Panc1 (cell line): ENCODE measurements at regions not wholly inside any gene's neighbourhood (a gene's known extent, or its start where the extent isn't known, plus 50 kb on each side); places are given as distances from the start of the nearest gene placed in this dataset.

Experiments
- ATAC-seq: fragments of 200-7000 bp; cut with Tn5 transposase; 2 replicates; pipeline ENCODE4 v1.9.1; 2020; ENCODE audit warnings: mild to moderate bottlenecking, moderate library complexity
- BruUV-seq: library from RNA; stranded (reverse); fragments of 400-500 nt; replicated peaks from 2 replicates; lab custom pipeline; 2021; lab: Mats Ljungman, UMichigan
- CTCF ChIA-PET: fragments of 300-600 bp; sonication (Branson Sonifier 250); formaldehyde crosslinking; loops from one replicate; lab custom pipeline; 2022; ENCODE audit warnings: antibody characterized with exemption; lab: Charles Lee
- POLR2A ChIA-PET: fragments of 300-600 bp; sonication (Branson Sonifier 250); formaldehyde crosslinking; loops from one replicate; lab custom pipeline; 2022; ENCODE audit warnings: antibody characterized with exemption; lab: Charles Lee
- DNase-seq: peaks from one replicate; pipeline ENCODE4 v3.0.0-alpha.2; 2010; ENCODE audit warnings: low read depth, low spot score
- H3K27ac ChIP-seq: 2 replicates; pipeline ENCODE4 v1.5.1; 2011; ENCODE audit warnings: mild to moderate bottlenecking, low read length, inconsistent platforms
- H3K27me3 ChIP-seq: fragments of 200-500 bp; sonication (Bioruptor generic); 2 replicates; pipeline ENCODE4 v1.6.0; 2014; ENCODE audit warnings: low read length, inconsistent platforms; ENCODE audit not compliant: control insufficient read depth, insufficient read depth
- H3K36me3 ChIP-seq: fragments of 200-500 bp; sonication (Bioruptor generic); 2 replicates; pipeline ENCODE4 v1.5.1; 2014; ENCODE audit warnings: inconsistent platforms, mild to moderate bottlenecking, low read length, moderate library complexity; ENCODE audit not compliant: control insufficient read depth, insufficient read depth
- H3K4me1 ChIP-seq: 2 replicates; pipeline ENCODE4 v1.5.1; 2011; ENCODE audit warnings: inconsistent platforms, mild to moderate bottlenecking, low read length, moderate library complexity; ENCODE audit not compliant: control insufficient read depth, insufficient read depth
- H3K4me3 ChIP-seq, 2 experiments: 2 replicates each; pipeline ENCODE4 v1.5.1; 2011 to 2012; ENCODE audit warnings: low read depth in 2 of 2, low read length in 2 of 2, mild to moderate bottlenecking in 2 of 2, inconsistent platforms in 1 of 2, moderate library complexity in 1 of 2
- H3K9me3 ChIP-seq: fragments of 200-500 bp; sonication (Bioruptor generic); 2 replicates; pipeline ENCODE4 v1.5.1; 2014; ENCODE audit warnings: low read depth, mild to moderate bottlenecking, inconsistent platforms, low read length, moderate library complexity; ENCODE audit not compliant: control insufficient read depth, insufficient read depth
- CTCF ChIP-seq: fragments of 450-650 bp; IDR thresholded peaks from 2 replicates; pipeline ENCODE4 v1.5.1; 2017; ENCODE audit warnings: mild to moderate bottlenecking
- POLR2AphosphoS5 ChIP-seq: IDR thresholded peaks from 2 replicates; pipeline ENCODE4 v1.6.1; 2012; ENCODE audit warnings: mild to moderate bottlenecking, low read depth, low read length, moderate library complexity
- REST ChIP-seq, 2 experiments: IDR thresholded peaks; 2 replicates each; pipeline ENCODE4 v1.6.1; 2011 to 2012; ENCODE audit warnings: low read depth in 2 of 2, control low read depth in 1 of 2, low read length in 1 of 2, mild to moderate bottlenecking in 1 of 2, moderate library complexity in 1 of 2; ENCODE audit not compliant: insufficient read depth in 1 of 2
- SIN3A ChIP-seq: IDR thresholded peaks from 2 replicates; pipeline ENCODE4 v1.6.1; 2012; ENCODE audit warnings: low read depth, mild to moderate bottlenecking, low read length, moderate library complexity, borderline replicate concordance; ENCODE audit not compliant: insufficient read depth
- TCF7L2 ChIP-seq: IDR thresholded peaks from 2 replicates; pipeline ENCODE4 v1.6.1; 2011; ENCODE audit warnings: mild to moderate bottlenecking, low read depth, low read length, inconsistent platforms
- in situ Hi-C: cut with HindIII; loops from 2 replicates; pipeline ENCODE4 v1.10.0; 2016; ENCODE audit warnings: low sequenced_read_pairs, low pct_unique_long_range_greater_than_20kb
- intact Hi-C: fragments of 100-400 bp; cut with micrococcal nuclease; formaldehyde crosslinking; loops from one replicate; pipeline ENCODE4 v1.10.0; 2022; ENCODE audit not compliant: unreplicated experiment

- Histone ChIP-seq H3K36me3 (no peaks in the 10 kb centered on the region), H3K27ac (no peak overlapping the region), H3K4me3 (no peak overlapping the region), H3K9me3 (no peaks in the 10 kb centered on the region), H3K4me1 (no peaks in the 10 kb centered on the region), H3K27me3 (no peaks in the 10 kb centered on the region)
- no peak for TF ChIP-seq REST (IDR thresholded peaks at IDR 0.05; ENCODE audit: insufficient read depth in 1 of 2, low read depth in 2 of 2, low read length in 1 of 2)
- TF ChIP-seq TCF7L2, result no peak
- no peak for TF ChIP-seq SIN3A
- TF ChIP-seq CTCF, result no peak
- TF ChIP-seq POLR2AphosphoS5, result no peak
- ChIA-PET POLR2A (no interaction called here), CTCF (no interaction called here)
- intact Hi-C loops (no loop called here), in situ Hi-C loops (no loop called here)
- ATAC-seq (no peak), DNase-seq (no peak)
- no TSS peak for BruUV-seq
Observed at GRCh38 chr10:111459967-111460366, 383.1 kb downstream of the ADRA2A start.

GRCh38 chr10:111472445-111472844 is 395.6 kb downstream of the ADRA2A start:
- no TSS peak for BruUV-seq
- DNase-seq (no peak), ATAC-seq (no peak)
- no peaks in the 10 kb centered on the region for H3K9me3 ChIP-seq
- TF ChIP-seq POLR2AphosphoS5 (no peak), SIN3A (no peak), CTCF (no peak), TCF7L2 (no peak), REST (IDR thresholded peaks at IDR 0.05; ENCODE audit: insufficient read depth in 1 of 2, low read depth in 2 of 2, low read length in 1 of 2) (no peak)
- CTCF ChIA-PET, result no interaction called here
- H3K36me3 ChIP-seq, result no peaks in the 10 kb centered on the region
- in situ Hi-C loops, result no loop called here
- H3K4me3 ChIP-seq, result no peak overlapping the region
- POLR2A ChIA-PET, result no interaction called here
- no peaks in the 10 kb centered on the region for H3K4me1 ChIP-seq
- no peak overlapping the region for H3K27ac ChIP-seq
- no peaks in the 10 kb centered on the region for H3K27me3 ChIP-seq
- intact Hi-C loops, result no loop called here
